ENCODE measurements at regions not wholly inside any gene's neighbourhood (a gene's known extent, or its start where the extent isn't known, plus 50 kb on each side); places are given as distances from the start of the nearest gene placed in this dataset.

DNA sequence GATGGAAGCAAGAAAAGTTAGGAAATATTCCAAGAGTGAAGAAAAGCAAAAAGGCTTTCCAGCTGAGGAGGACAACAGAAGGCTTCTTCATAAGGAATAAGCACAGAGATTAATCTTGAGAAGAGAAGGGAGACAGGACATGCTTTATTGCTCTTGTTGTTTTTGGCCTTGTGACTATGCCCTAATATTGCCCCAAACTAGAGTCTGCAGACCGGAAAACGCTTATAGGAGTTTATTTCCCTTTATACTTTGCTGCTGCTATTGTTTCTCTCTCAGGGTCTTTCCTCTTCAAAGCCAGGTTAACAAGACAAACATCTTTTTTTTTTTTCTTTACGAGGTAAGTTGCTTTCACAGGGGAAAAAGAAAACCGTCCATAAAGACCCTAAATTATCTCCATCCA lies 991.4 kb downstream of the ADGRL2 start:
- TF ChIP-seq POLR2A (IDR thresholded peaks at IDR 0.05) (no peak), POLR2AphosphoS5 (IDR thresholded peaks at IDR 0.05) (no peak)
